GM19468 (cell line): ENCODE measurements at regions not wholly inside any gene's neighbourhood (a gene's known extent, or its start where the extent isn't known, plus 50 kb on each side); places are given as distances from the start of the nearest gene placed in this dataset.

ENCODE experiments used
- ATAC-seq: cut with Tn5 transposase; IDR thresholded peaks from one replicate; pipeline ENCODE4 v1.9.1; 2021; ENCODE audit warnings: mild to moderate bottlenecking, moderate library complexity, moderate number of reproducible peaks; ENCODE audit not compliant: unreplicated experiment; ENCODE audit errors: extremely low read depth

- ATAC-seq: no peak
Observed at GRCh38 chr2:223221139-223221835, 169.3 kb downstream of the KCNE4 start.

GRCh38 chr2:223222397-223222796 is 170.4 kb downstream of the KCNE4 start:
- ATAC-seq: no peak

GRCh38 chr2:223223156-223223555 is 171.2 kb downstream of the KCNE4 start:
- no peak for ATAC-seq

GRCh38 chr2:223225266-223225665 is 173.3 kb downstream of the KCNE4 start:
- no peak for ATAC-seq

GRCh38 chr2:223226264-223226663 is 174.3 kb downstream of the KCNE4 start:
- ATAC-seq: no peak

DNA sequence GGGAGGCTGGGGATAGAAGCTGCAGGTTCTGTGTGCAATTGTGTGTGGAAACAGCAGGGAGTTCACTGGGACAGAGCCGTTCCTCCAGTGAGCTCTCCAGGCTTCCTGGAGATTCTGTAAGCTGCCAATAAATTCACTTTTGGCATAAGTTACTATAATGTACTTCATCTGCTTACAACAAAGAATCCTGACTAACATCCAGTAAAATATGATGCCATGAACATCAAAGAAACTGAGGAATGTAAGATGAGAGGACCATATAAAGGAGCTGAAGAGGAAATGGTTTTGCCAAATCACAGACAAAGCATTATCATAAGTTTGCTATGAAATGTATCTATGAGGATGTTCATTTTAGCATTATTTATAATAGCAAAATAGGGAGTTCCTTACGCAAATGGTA is 175.3 kb downstream of the KCNE4 start:
- ATAC-seq: no peak

- ATAC-seq: no peak
Observed at GRCh38 chr2:223228871-223229270, 176.9 kb downstream of the KCNE4 start.

GRCh38 chr2:223230352-223230751 is 178.4 kb downstream of the KCNE4 start:
- no peak for ATAC-seq

DNA sequence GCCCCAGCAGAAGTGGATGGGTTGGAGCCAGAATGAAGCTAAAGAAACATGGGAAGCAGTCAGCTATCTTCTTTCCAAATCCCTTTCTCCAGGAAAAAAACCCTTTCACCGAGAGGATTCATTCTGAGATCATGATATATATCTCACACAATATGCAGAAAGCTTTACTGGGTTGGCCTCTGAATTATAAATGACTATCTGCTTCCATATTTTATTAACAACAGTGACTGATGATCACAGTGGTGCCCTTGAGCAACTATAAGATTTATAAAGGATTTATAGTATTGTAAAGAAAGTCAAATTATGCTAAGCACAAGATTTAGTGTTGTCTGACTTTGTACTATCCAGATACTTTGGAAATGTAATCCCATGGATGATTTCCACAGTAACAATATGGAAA is 180.3 kb downstream of the KCNE4 start:
- no peak for ATAC-seq

DNA sequence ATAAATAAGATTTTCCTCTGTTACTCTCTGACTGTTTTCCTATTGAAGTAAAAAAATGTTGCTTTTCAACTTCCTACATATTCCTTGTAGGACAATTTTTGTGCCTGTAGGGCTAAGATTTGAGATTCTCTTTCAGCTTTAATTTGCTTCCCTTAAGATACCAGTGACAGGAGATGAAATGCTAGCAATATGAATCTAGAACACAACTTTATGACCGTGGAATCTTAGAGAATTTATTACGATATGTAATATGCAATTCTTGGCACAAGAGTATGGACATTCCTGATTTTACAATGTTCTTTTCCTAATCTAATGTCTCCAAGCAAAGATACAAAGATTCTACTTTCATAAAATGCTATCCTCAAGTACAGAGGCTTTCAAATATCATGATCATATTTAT is 180.9 kb downstream of the KCNE4 start:
- no peak for ATAC-seq

GRCh38 chr2:223235986-223236385 is 184.0 kb downstream of the KCNE4 start:
- ATAC-seq: no peak

- no peak for ATAC-seq
Observed at GRCh38 chr2:223238301-223238700, 186.3 kb downstream of the KCNE4 start.

DNA sequence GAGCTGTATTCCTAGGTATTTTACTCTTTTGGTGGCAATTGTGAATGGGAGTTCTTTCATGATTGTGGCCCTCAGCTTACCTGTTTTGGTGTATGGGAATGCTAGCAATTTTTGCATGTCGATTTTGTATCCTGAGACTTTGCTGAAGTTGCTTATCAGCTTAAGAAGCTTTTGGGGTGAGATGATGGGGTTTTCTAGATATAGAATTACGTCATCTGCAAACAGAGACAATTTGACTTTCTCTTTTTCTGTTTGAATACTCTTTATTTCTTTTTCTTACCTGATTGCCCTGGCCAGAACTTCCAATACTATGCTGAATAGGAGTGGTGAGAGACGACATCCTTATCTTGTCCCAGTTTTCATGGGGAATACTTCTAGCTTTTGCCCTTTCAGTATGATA is 191.2 kb downstream of the KCNE4 start:
- ATAC-seq: no peak

DNA sequence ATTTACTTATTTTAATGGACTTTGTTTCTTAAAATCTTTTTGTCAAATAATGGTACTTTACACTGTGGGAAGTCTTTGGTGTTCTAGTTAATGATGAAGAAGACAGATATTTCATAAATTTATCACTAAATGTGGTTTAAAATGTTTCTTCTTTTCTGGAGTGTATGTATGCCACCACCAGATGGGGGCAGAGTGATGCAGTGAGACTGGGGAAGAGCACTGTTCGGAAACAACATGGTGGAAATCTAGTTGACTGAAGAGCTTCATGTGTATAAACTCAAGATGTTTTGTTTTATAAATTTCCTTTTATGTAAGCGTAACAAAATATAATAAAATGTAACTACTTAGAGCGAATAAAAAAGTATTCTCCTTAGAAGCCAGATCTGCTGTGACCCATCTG is 195.1 kb downstream of the KCNE4 start:
- ATAC-seq: no peak

DNA sequence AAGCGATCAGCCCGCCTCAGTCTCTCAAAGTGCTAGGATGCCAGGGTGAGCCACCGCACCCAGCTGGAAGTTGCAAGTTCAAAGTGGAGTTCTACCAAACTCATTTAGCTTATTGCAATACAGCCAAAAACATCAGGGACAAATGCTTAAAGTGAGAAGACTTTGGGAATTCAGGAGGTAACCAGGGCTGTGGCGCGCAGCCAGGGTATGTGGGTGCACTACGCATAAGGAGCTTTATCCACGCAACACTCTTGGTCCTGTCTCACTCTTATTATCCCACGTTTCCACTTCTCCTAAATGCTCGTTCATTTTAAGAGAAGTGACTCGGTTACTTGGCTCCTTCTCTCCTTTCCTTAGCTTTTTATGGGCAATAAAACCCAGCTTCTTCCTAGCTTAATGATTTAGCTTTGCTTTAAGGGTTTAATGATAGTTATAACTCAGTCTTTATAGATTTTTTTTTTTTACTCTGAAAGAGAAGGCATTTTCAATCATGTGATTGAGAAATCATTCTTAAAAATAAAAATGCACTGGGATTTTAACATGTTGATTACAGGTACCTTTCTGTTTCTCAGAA is 199.8 kb downstream of the KCNE4 start:
- ATAC-seq: no peak

DNA sequence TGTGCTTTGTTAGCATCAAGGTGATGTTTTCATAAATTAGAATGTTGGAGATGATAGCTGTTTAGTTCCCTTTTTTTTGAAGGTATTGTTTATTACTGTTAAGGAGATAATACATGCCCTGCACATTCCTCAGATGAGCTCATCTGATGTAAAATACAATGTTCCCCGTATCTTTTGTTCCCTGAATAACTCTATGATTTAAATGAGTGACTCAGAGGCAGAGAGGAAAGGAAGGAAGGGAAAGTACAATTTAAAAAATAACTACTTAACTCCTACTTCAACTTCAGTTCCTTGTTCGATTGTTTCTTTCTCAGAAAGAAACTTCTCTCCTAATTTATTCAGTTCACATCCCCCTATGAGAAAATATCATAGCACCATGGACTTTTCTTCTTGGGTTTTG is 208.7 kb downstream of the KCNE4 start:
- ATAC-seq: no peak

DNA sequence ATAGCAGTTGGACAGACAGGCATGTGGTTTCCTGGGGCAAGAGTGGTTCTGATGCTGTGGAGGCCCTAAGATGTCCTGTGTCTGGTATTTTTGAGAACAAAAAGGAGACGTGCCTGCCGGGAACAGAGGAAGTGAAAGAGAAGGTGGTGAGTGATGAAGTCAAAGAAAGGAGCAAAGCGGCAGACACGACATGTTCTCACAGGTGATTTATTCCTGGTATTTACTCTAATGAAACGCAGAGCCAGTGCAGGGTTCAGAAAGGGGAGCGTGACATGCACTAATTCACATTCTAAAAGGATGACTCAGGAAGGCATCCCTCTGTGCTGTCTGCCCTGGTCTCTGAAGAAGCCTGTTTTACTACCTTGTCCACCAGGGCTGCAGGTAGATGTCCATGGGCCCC is 211.0 kb downstream of the KCNE4 start:
- no peak for ATAC-seq

- no peak for ATAC-seq
Observed at GRCh38 chr2:223264541-223265193, 212.7 kb downstream of the KCNE4 start.

DNA sequence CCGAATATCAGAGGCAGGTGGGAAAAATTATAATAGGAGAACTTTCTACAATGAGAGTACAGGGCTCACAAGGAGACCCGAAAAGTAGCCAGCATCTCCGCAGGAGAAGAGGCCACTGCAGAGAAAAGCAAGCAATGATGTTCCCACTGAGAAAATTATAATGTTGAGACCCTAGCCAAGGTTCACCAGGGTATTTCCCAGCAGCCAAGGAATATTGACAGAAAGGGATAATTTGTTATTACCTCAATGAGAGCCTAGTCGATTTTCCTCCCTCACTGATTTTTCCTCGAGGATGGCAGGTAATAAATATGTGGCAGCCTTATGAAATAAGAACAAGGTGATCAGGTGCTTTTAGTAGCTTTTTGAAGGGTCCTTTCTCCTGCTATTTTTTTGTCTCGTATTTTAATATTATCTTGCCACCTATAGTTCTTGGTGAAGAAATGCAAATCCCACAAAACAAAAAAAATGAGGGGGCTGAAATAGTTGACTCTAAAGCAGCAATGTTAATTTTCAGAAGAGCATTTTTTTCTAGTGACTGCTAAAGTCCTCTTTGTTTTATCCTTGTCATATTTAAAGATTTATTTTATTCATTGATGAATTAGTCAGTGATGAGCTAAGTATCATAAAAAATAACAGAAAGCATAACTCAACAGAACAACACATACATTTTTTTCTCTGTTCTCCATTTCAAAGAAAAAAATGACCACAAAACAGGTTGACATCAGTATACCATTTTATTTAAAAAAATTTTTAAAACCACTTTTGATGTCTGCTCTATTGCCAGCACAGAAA is 215.4 kb downstream of the KCNE4 start:
- no peak for ATAC-seq

DNA sequence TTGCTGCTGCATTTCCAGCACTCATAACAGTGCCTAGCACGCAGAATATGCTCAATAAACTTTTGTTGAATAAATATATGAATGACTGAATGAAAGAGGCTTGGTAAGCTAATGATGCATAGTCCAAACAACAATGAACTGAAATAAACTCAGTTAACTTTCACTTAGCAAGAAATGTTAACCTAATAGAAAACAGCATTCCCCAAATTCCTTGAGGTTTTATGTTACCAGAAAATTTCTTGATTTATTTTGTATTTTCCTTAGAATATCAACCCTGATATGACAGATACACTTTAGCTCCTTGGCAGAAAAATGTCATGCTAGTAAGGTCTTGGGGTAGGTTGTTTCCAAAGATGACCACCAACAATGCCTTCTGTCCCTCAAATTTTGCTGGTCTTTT is 217.4 kb downstream of the KCNE4 start:
- ATAC-seq: no peak

GRCh38 chr2:223270548-223270947 is 218.6 kb downstream of the KCNE4 start:
- ATAC-seq: no peak
